ENCODE measurements at regions not wholly inside any gene's neighbourhood (a gene's known extent, or its start where the extent isn't known, plus 50 kb on each side); places are given as distances from the start of the nearest gene placed in this dataset.

DNA sequence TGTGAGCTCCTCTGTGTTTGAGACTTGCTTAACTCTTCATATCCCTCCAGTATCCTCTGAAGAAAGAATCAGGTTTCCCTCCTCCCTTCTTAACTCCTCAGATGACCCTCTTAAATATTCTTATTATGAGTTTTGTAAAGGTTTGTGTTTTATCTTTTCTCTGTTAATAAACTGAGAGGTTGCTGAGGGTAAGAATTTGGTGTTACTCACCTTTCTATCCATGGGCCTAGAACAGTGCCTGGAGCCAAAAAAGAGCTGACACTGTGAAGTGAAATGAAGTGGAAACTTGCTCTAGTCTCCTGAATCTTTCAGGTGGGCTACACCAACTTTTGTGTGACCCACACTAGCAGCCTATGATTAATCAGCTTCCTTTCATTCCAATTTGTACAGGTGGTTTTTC lies 208.4 kb downstream of the CSNK1G3 start:
- H3K9me3 ChIP-seq = no peaks in the 10 kb centered on the region
- H3K9ac ChIP-seq (ENCODE audit: low read depth in 2 of 2, low read length in 2 of 2) = no peak overlapping the region
- no peaks in the 10 kb centered on the region for H3K36me3 ChIP-seq
- no peak overlapping the region for H3K4me3 ChIP-seq
- no peaks in the 10 kb centered on the region for H3K27me3 ChIP-seq
- intact Hi-C loops (cut with DNase I) = no loop called here
- H3K4me1 ChIP-seq = no peaks in the 10 kb centered on the region
- no peak for DNase-seq
- no peak for TF ChIP-seq CTCF (IDR thresholded peaks at IDR 0.05)
- no peak overlapping the region for H3K27ac ChIP-seq

DNA sequence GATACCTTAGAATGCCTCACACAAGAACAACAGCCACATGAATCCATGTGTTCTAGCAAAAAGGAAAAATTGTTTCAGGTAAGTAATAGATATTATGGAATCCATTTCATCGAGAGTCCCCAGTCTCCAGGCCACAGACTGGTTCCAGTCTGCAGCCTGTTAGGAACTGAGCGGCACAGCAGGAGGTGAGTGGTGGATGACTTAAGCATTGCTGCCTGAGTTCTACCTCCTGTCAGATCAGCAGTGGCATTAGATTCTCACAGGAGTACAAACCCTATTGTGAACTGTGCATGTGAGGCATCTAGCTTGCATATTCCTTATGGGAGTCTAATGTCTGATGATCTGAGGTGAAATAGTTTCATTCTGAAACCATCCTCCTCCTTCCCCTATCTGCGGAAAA lies 207.0 kb downstream of the CSNK1G3 start:
- no peaks in the 10 kb centered on the region for H3K27me3 ChIP-seq

GRCh38 chr5:123718238-123718637 lies 206.3 kb downstream of the CSNK1G3 start:
- H3K9ac ChIP-seq (ENCODE audit: low read depth in 2 of 2, low read length in 2 of 2) = no peak overlapping the region
- H3K9me3 ChIP-seq = no peaks in the 10 kb centered on the region
- H3K27ac ChIP-seq = no peak overlapping the region
- H3K36me3 ChIP-seq = no peaks in the 10 kb centered on the region
- no peak overlapping the region for H3K4me3 ChIP-seq
- intact Hi-C loops (cut with DNase I) = no loop called here
- no peak for TF ChIP-seq CTCF (IDR thresholded peaks at IDR 0.05)
- no peaks in the 10 kb centered on the region for H3K4me1 ChIP-seq
- no peak for DNase-seq
- no peaks in the 10 kb centered on the region for H3K27me3 ChIP-seq

More for the DNA sequence above, 207.0 kb downstream of the CSNK1G3 start:
- H3K27ac ChIP-seq = no peak overlapping the region
- H3K9ac ChIP-seq (ENCODE audit: low read depth in 2 of 2, low read length in 2 of 2) = no peak overlapping the region
- no peak for DNase-seq
- no peaks in the 10 kb centered on the region for H3K4me1 ChIP-seq
- H3K36me3 ChIP-seq = no peaks in the 10 kb centered on the region
- no peak overlapping the region for H3K4me3 ChIP-seq
- TF ChIP-seq CTCF (IDR thresholded peaks at IDR 0.05) = no peak
- H3K9me3 ChIP-seq = no peaks in the 10 kb centered on the region
- intact Hi-C loops (cut with DNase I) = no loop called here

DNA sequence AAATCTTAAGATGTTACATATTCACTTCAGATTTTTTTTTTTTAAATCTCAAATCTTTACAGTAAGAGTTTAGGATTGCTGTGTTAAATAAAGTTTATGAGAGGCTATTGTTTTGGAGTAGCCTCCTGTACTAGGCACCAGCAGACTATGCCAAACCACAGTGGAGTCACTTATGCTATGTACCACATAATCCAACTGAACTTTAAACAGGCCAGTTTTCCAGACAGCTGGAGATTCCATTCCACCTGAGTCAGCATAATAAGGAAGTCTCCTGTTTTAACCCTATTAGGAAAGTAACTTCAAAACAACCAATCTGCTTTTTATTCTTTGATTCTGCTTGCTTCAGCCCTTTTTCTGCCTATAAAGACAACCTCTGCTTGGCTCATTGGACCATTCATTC lies 205.2 kb downstream of the CSNK1G3 start:
- Histone ChIP-seq H3K27ac (no peak overlapping the region), H3K9ac (ENCODE audit: low read depth in 2 of 2, low read length in 2 of 2) (no peak overlapping the region), H3K27me3 (no peaks in the 10 kb centered on the region), H3K4me3 (no peak overlapping the region), H3K36me3 (no peaks in the 10 kb centered on the region), H3K4me1 (no peaks in the 10 kb centered on the region), H3K9me3 (no peaks in the 10 kb centered on the region)
- no peak for DNase-seq
- TF ChIP-seq CTCF (IDR thresholded peaks at IDR 0.05) = no peak
- intact Hi-C loops (cut with DNase I) = no loop called here

GRCh38 chr5:123710031-123710430 lies 198.1 kb downstream of the CSNK1G3 start:
- no peaks in the 10 kb centered on the region for H3K36me3 ChIP-seq
- DNase-seq = no peak
- intact Hi-C loops (cut with DNase I) = no loop called here
- no peaks in the 10 kb centered on the region for H3K9me3 ChIP-seq
- H3K9ac ChIP-seq (ENCODE audit: low read depth in 2 of 2, low read length in 2 of 2) = no peak overlapping the region
- no peak for TF ChIP-seq CTCF (IDR thresholded peaks at IDR 0.05)
- H3K27ac ChIP-seq = no peak overlapping the region
- no peak overlapping the region for H3K4me3 ChIP-seq
- H3K4me1 ChIP-seq = no peaks in the 10 kb centered on the region
- H3K27me3 ChIP-seq = no peaks in the 10 kb centered on the region

DNA sequence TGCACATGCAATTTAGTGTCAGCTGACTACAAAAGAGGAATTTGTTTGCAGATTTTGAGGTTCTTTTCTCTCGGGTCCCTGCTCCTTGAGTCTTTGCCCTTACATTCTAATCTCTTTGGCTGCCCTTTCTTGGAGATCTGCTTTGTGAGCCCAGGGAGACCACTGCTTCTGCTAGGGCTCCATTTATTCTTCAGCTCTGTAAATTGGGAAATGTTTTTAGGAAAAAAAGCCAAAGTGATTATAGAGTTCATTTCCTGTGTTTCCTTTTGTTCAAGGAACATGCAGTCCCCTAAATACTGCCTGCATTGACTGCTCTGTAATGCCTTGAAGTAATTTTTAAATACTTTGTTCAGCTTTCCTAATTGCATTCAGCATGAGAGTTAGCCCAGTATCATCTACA lies 197.4 kb downstream of the CSNK1G3 start:
- no peak for TF ChIP-seq CTCF (IDR thresholded peaks at IDR 0.05)
- H3K36me3 ChIP-seq = no peaks in the 10 kb centered on the region
- H3K27me3 ChIP-seq = no peaks in the 10 kb centered on the region
- no peak overlapping the region for H3K4me3 ChIP-seq
- intact Hi-C loops (cut with DNase I) = no loop called here
- no peaks in the 10 kb centered on the region for H3K4me1 ChIP-seq
- no peak overlapping the region for H3K9ac ChIP-seq (ENCODE audit: low read depth in 2 of 2, low read length in 2 of 2)
- H3K27ac ChIP-seq = no peak overlapping the region
- DNase-seq = no peak
- no peaks in the 10 kb centered on the region for H3K9me3 ChIP-seq

Data from colonic mucosa (tissue), 4 donors.